A673 (cell line): ENCODE measurements at regions not wholly inside any gene's neighbourhood (a gene's known extent, or its start where the extent isn't known, plus 50 kb on each side); places are given as distances from the start of the nearest gene placed in this dataset.

Experiments used
- BruUV-seq: library from RNA; stranded (reverse); fragments of 400-500 nt; replicated peaks from 2 replicates; lab custom pipeline; 2021; lab: Mats Ljungman, UMichigan
- CTCF ChIA-PET: fragments of 300-600 bp; sonication (Branson Sonifier 250); formaldehyde crosslinking; loops from one replicate; lab custom pipeline; 2022; ENCODE audit warnings: antibody characterized with exemption; lab: Charles Lee
- POLR2A ChIA-PET: fragments of 300-600 bp; sonication (Branson Sonifier 250); formaldehyde crosslinking; loops from one replicate; lab custom pipeline; 2022; ENCODE audit warnings: antibody characterized with exemption; ENCODE audit not compliant: low non-redundant PET; lab: Charles Lee
- DNase-seq: peaks from one replicate; pipeline ENCODE4 v3.0.0-alpha.2; 2015; ENCODE audit warnings: low spot score
- H3K27ac ChIP-seq: fragments of 200-600 bp; sonication (generic); 2 replicates; pipeline ENCODE4 v1.5.1; 2016; ENCODE audit warnings: mixed run types, low read depth, mild to moderate bottlenecking, mixed read lengths, antibody characterized with exemption, low read length; ENCODE audit not compliant: poor library complexity, severe bottlenecking
- H3K27me3 ChIP-seq: fragments of 200-600 bp; sonication (generic); replicated peaks from 2 replicates; pipeline ENCODE4 v1.6.1; 2017; ENCODE audit warnings: mixed run types, low read depth, mild to moderate bottlenecking, mixed read lengths, antibody characterized with exemption, low read length; ENCODE audit not compliant: insufficient read depth, poor library complexity
- H3K36me3 ChIP-seq: fragments of 200-600 bp; sonication (generic); 2 replicates; pipeline ENCODE4 v1.6.1; 2016; ENCODE audit warnings: mixed run types, mild to moderate bottlenecking, mixed read lengths, antibody characterized with exemption, low read length; ENCODE audit not compliant: insufficient read depth, poor library complexity, severe bottlenecking
- H3K4me1 ChIP-seq: fragments of 200-600 bp; sonication (generic); 2 replicates; pipeline ENCODE4 v1.6.1; 2017; ENCODE audit warnings: mixed run types, mild to moderate bottlenecking, mixed read lengths, antibody characterized with exemption, low read length; ENCODE audit not compliant: insufficient read depth, poor library complexity, severe bottlenecking
- H3K4me3 ChIP-seq: fragments of 200-600 bp; sonication (generic); 2 replicates; pipeline ENCODE4 v1.5.1; 2016; ENCODE audit warnings: low read depth, mixed run types, mild to moderate bottlenecking, mixed read lengths, low read length; ENCODE audit not compliant: poor library complexity, severe bottlenecking
- H3K9me3 ChIP-seq: fragments of 200-600 bp; sonication (generic); 2 replicates; pipeline ENCODE4 v1.6.1; 2016; ENCODE audit warnings: mixed run types, low read depth, mild to moderate bottlenecking, mixed read lengths, antibody characterized with exemption, low read length; ENCODE audit not compliant: poor library complexity, severe bottlenecking
- EZH2 ChIP-seq: fragments of 200-600 bp; sonication (generic); IDR thresholded peaks from 2 replicates; pipeline ENCODE4 v1.6.1; 2017; ENCODE audit warnings: borderline replicate concordance, low read depth, mild to moderate bottlenecking, mixed read lengths, antibody characterized with exemption, low read length; ENCODE audit not compliant: poor library complexity, severe bottlenecking
- intact Hi-C: fragments of 100-400 bp; cut with micrococcal nuclease; formaldehyde crosslinking; loops from one replicate; pipeline ENCODE4 v1.10.0; 2022; ENCODE audit not compliant: unreplicated experiment
- TF ChIP-seq, protein P1 (sequence below): fragments of 300-800, 200-600 bp; sonication (generic); conservative IDR thresholded peaks from 2 replicates; pipeline ENCODE4 v1.5.1; 2017; ENCODE audit warnings: low read depth, mild to moderate bottlenecking, antibody characterized with exemption, low read length, moderate library complexity, mixed read lengths

DNA sequence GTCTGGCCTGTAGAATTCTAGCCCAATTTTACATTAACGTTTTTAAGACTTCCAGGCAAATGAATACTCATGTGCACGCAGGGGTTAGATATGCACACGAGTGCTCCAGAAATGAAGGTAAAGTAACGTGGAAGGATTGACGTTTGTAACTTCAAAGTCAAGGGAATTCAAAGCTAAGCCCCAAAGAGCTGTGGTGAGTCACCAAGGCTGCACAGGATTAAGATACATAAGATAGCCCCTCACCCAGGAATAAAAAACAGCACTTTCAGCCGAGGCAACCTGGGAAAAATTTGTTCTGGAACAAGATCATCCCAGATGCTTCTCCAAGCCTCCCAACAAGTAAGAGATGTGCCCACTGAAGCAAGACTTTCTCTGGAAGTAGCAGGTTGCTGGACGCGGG lies 259.6 kb upstream of the PLXNA2 start:
- no peaks in the 10 kb centered on the region for H3K9me3 ChIP-seq
- H3K4me3 ChIP-seq = no peak overlapping the region
- no peak overlapping the region for H3K27ac ChIP-seq
- intact Hi-C loops = no loop called here
- H3K36me3 ChIP-seq = no peaks in the 10 kb centered on the region
- H3K27me3 ChIP-seq = no peaks in the 10 kb centered on the region
- no peaks in the 10 kb centered on the region for H3K4me1 ChIP-seq
- POLR2A ChIA-PET = no interaction called here
- no peak for DNase-seq
- TF ChIP-seq EZH2 = no peak
- TF ChIP-seq, protein P1, sequence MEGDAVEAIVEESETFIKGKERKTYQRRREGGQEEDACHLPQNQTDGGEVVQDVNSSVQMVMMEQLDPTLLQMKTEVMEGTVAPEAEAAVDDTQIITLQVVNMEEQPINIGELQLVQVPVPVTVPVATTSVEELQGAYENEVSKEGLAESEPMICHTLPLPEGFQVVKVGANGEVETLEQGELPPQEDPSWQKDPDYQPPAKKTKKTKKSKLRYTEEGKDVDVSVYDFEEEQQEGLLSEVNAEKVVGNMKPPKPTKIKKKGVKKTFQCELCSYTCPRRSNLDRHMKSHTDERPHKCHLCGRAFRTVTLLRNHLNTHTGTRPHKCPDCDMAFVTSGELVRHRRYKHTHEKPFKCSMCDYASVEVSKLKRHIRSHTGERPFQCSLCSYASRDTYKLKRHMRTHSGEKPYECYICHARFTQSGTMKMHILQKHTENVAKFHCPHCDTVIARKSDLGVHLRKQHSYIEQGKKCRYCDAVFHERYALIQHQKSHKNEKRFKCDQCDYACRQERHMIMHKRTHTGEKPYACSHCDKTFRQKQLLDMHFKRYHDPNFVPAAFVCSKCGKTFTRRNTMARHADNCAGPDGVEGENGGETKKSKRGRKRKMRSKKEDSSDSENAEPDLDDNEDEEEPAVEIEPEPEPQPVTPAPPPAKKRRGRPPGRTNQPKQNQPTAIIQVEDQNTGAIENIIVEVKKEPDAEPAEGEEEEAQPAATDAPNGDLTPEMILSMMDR = no peak
- CTCF ChIA-PET = no interaction called here
- no TSS peak for BruUV-seq

DNA sequence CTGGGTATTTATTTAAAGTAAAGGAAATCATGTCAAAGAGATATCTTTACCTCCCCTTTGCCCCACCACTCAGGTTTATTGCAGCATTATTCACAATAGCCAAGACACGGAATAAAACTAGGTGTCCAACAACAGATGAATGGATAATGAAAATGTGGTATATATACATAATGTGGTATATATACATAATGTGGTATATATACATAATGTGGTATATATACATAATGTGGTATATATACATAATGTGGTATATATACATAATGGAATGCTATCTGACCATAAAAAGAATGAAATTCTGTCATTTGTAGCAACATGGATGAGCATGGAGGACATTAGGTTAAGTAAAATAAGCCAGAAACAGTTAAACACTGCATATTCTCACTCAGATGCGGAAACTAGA lies 262.6 kb upstream of the PLXNA2 start:
- CTCF ChIA-PET = no interaction called here
- POLR2A ChIA-PET = no interaction called here

DNA sequence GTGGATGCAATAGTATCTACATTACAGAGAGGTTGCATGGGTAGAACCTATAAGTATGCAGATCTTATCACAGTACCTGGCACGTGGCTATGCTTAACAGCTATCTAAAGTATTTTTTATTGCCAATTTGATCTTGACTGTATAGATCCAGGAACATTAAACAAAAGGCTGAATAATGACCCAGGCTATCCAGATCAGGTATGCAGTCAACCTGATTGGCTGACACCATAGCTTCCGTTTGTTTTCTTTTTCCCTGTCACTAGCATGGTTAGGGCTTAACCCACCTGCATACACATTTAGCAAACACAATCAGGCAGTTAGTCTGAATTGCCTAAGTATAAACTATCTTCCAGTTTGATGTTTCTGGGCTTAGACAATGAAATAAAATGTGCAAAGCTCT lies 264.9 kb upstream of the PLXNA2 start:
- DNase-seq = no peak
- Histone ChIP-seq H3K36me3 (no peaks in the 10 kb centered on the region), H3K4me1 (no peaks in the 10 kb centered on the region), H3K27ac (no peak overlapping the region), H3K9me3 (no peaks in the 10 kb centered on the region), H3K27me3 (no peaks in the 10 kb centered on the region), H3K4me3 (no peak overlapping the region)
- ChIA-PET POLR2A (interaction anchor here (0.6 kb wide), 1 partner anchor 193 kb away, joined by 4 read pairs; no protein-coding TSS in a partner anchor), CTCF (no interaction called here)
- TF ChIP-seq, protein P1 = no peak
- no peak for TF ChIP-seq EZH2
- intact Hi-C loops = no loop called here
- BruUV-seq = no TSS peak

More for the DNA sequence above, 262.6 kb upstream of the PLXNA2 start:
- intact Hi-C loops = no loop called here
- Histone ChIP-seq H3K9me3 (no peaks in the 10 kb centered on the region), H3K27me3 (no peaks in the 10 kb centered on the region), H3K4me3 (no peak overlapping the region), H3K4me1 (no peaks in the 10 kb centered on the region), H3K36me3 (no peaks in the 10 kb centered on the region), H3K27ac (no peak overlapping the region)
- no peak for DNase-seq
- TF ChIP-seq EZH2 = no peak
- TF ChIP-seq, protein P1 = no peak
- no TSS peak for BruUV-seq
